ENCODE measurements at regions not wholly inside any gene's neighbourhood (a gene's known extent, or its start where the extent isn't known, plus 50 kb on each side); places are given as distances from the start of the nearest gene placed in this dataset.

GRCh38 chr7:156184164-156184563 lies 371.9 kb upstream of the SHH start:
- ATAC-seq (ENCODE audit: low FRiP score in 2 of 2) (no peak), DNase-seq (no peak)
- Histone ChIP-seq H3K27ac (no peak overlapping the region), H3K27me3 (no peaks in the 10 kb centered on the region), H3K36me3 (no peaks in the 10 kb centered on the region), H3K4me3 (no peak overlapping the region), H3K9me3 (peaks cover 0 to 13% (median 4%) of the 10 kb centered on the region in 4 donors), H3K4me1 (no peaks in the 10 kb centered on the region)
- 41 to 50% methylated on average over 1 of the region's 1 CpG for WGBS, 2 donors
- no peak for TF ChIP-seq POLR2AphosphoS5 (IDR thresholded peaks at IDR 0.05)
- no peak for TF ChIP-seq EP300 (IDR thresholded peaks at IDR 0.05)
- TF ChIP-seq POLR2A (IDR thresholded peaks at IDR 0.05), result no peak
- no peak for TF ChIP-seq CTCF (IDR thresholded peaks at IDR 0.05)

GRCh38 chr7:156180451-156181229 lies 368.4 kb upstream of the SHH start:
- Histone ChIP-seq H3K27ac (no peak overlapping the region), H3K4me3 (no peak overlapping the region), H3K4me1 (no peaks in the 10 kb centered on the region), H3K36me3 (no peaks in the 10 kb centered on the region), H3K9me3 (peaks cover 0 to 4% (median 0%) of the 10 kb centered on the region in 4 donors), H3K27me3 (no peaks in the 10 kb centered on the region)
- TF ChIP-seq EP300 (IDR thresholded peaks at IDR 0.05) (no peak), POLR2A (IDR thresholded peaks at IDR 0.05) (no peak), CTCF (IDR thresholded peaks at IDR 0.05) (no peak), POLR2AphosphoS5 (IDR thresholded peaks at IDR 0.05) (no peak)
- DNase-seq, result peak in 1 of 2 donors; percentile 44
- WGBS, 2 donors, result 77 to 82% methylated on average over 13 of the region's 13 CpGs
- ATAC-seq (ENCODE audit: low FRiP score in 2 of 2), result no peak

- ATAC-seq (ENCODE audit: low FRiP score in 2 of 2) (no peak), DNase-seq (no peak)
- no peaks in the 10 kb centered on the region for H3K36me3 ChIP-seq
- H3K27ac ChIP-seq, result no peak overlapping the region
- H3K4me1 ChIP-seq, result no peaks in the 10 kb centered on the region
- H3K9me3 ChIP-seq, result no peaks in the 10 kb centered on the region
- 74 to 81% methylated on average over 13 of the region's 13 CpGs for WGBS, 2 donors
- H3K27me3 ChIP-seq, result no peaks in the 10 kb centered on the region
- TF ChIP-seq EP300 (IDR thresholded peaks at IDR 0.05) (no peak), POLR2A (IDR thresholded peaks at IDR 0.05) (no peak), CTCF (IDR thresholded peaks at IDR 0.05) (no peak), POLR2AphosphoS5 (IDR thresholded peaks at IDR 0.05) (no peak)
- H3K4me3 ChIP-seq, result no peak overlapping the region
These were observed 367.7 kb upstream of the SHH start for GRCh38 chr7:156179872-156180390.

GRCh38 chr7:156178857-156179256 lies 366.6 kb upstream of the SHH start:
- H3K27ac ChIP-seq, result no peak overlapping the region
- DNase-seq, result peak in 1 of 2 donors; percentile 35
- no peak for TF ChIP-seq POLR2AphosphoS5 (IDR thresholded peaks at IDR 0.05)
- 86 to 93% methylated on average over 5 to 13 of the region's 13 CpGs for WGBS, 2 donors
- no peak for ATAC-seq (ENCODE audit: low FRiP score in 2 of 2)
- no peaks in the 10 kb centered on the region for H3K9me3 ChIP-seq
- no peak overlapping the region for H3K4me3 ChIP-seq
- H3K4me1 ChIP-seq, result no peaks in the 10 kb centered on the region
- H3K36me3 ChIP-seq, result no peaks in the 10 kb centered on the region
- no peaks in the 10 kb centered on the region for H3K27me3 ChIP-seq

GRCh38 chr7:156178214-156178613 lies 366.0 kb upstream of the SHH start:
- Histone ChIP-seq H3K36me3 (no peaks in the 10 kb centered on the region), H3K9me3 (no peaks in the 10 kb centered on the region), H3K4me3 (no peak overlapping the region), H3K27me3 (no peaks in the 10 kb centered on the region), H3K27ac (no peak overlapping the region), H3K4me1 (no peaks in the 10 kb centered on the region)
- WGBS, 2 donors, result 61 to 63% methylated on average over 15 of the region's 15 CpGs
- no peak for ATAC-seq (ENCODE audit: low FRiP score in 2 of 2)
- DNase-seq, result no peak
- no peak for TF ChIP-seq EP300 (IDR thresholded peaks at IDR 0.05)
- no peak for TF ChIP-seq CTCF (IDR thresholded peaks at IDR 0.05)
- TF ChIP-seq POLR2A (IDR thresholded peaks at IDR 0.05), result no peak
- no peak for TF ChIP-seq POLR2AphosphoS5 (IDR thresholded peaks at IDR 0.05)

Data from upper lobe of left lung (tissue), 6 donors.